K562 (cell line): ENCODE measurements at regions not wholly inside any gene's neighbourhood (a gene's known extent, or its start where the extent isn't known, plus 50 kb on each side); places are given as distances from the start of the nearest gene placed in this dataset.

ENCODE experiments used
- ATAC-seq: fragments of 200-7000 bp; cut with Tn5 transposase; 3 replicates; pipeline ENCODE4 v1.9.1; 2020; ENCODE audit warnings: moderate library complexity
- BruUV-seq: library from RNA; stranded (reverse); fragments of 400-500 nt; replicated peaks from 2 replicates; lab custom pipeline; 2021; lab: Mats Ljungman, UMichigan
- CTCF ChIA-PET: fragments of 300-600 bp; formaldehyde crosslinking; extraction: SDS; loops from one replicate; lab custom pipeline; 2021; ENCODE audit warnings: low intra/inter-chr PET ratio; lab: Yijun Ruan, JAX
- POLR2A ChIA-PET: fragments of 300-600, 350-650 bp; sonication (Branson Sonifier 250); formaldehyde crosslinking; extraction: SDS; loops from one replicate; lab custom pipeline; 2021; ENCODE audit warnings: antibody characterized with exemption, inconsistent platforms; lab: Yijun Ruan, JAX
- DNase-seq, 4 experiments: peaks; one replicate each; pipeline versions ENCODE4 v3.0.0 to v3.0.0-alpha.2; 2011 to 2018; ENCODE audit warnings: low spot score in 3 of 4, mixed read lengths in 3 of 4; ENCODE audit errors: extremely low read depth in 1 of 4
- FAIRE-seq: peaks from 2 replicates; lab custom pipeline; 2011; peaks lifted over from hg19 to GRCh38; lab: Jason Lieb, UNC
- H2AFZ ChIP-seq: 2 replicates; pipeline ENCODE4 v1.6.0; 2011; ENCODE audit warnings: low read depth, low read length, control low read depth, inconsistent platforms
- H3K27ac ChIP-seq: fragments of 200-600 bp; 3 replicates; pipeline ENCODE4 v1.8.0; 2011; ENCODE audit warnings: low read depth, mild to moderate bottlenecking, control low read depth, inconsistent platforms, low read length, moderate library complexity, mixed read lengths; ENCODE audit errors: extremely low read depth
- H3K27me3 ChIP-seq, 2 experiments: fragments of 300-600 bp in 1 of 2; 2 replicates in 1 of 2; 3 replicates in 1 of 2; pipeline versions ENCODE4 v1.6.0 to v1.8.0; 2011; ENCODE audit warnings: inconsistent platforms in 2 of 2, low read length in 2 of 2, mild to moderate bottlenecking in 1 of 2, mixed read lengths in 1 of 2, moderate library complexity in 1 of 2; ENCODE audit not compliant: control insufficient read depth in 2 of 2, insufficient read depth in 2 of 2
- H3K36me3 ChIP-seq: fragments of 300-600 bp; 3 replicates; pipeline ENCODE4 v1.8.0; 2011; ENCODE audit warnings: mild to moderate bottlenecking, low read length, inconsistent platforms; ENCODE audit not compliant: control insufficient read depth, insufficient read depth
- H3K4me1 ChIP-seq, 2 experiments: fragments of 200-600 bp in 1 of 2; replicated peaks in 1 of 2; 2 replicates in 1 of 2; 3 replicates in 1 of 2; pipeline versions ENCODE4 v1.5.1 to v1.8.0; 2011; ENCODE audit warnings: inconsistent platforms in 2 of 2, low read length in 2 of 2, mild to moderate bottlenecking in 1 of 2, mixed read lengths in 1 of 2, moderate library complexity in 1 of 2; ENCODE audit not compliant: control insufficient read depth in 2 of 2, insufficient read depth in 2 of 2
- H3K4me2 ChIP-seq: 2 replicates; pipeline ENCODE4 v1.6.1; 2011; ENCODE audit warnings: low read length, control low read depth, inconsistent platforms, mixed read lengths; ENCODE audit not compliant: insufficient read depth
- H3K4me3 ChIP-seq: fragments of 200-600 bp; sonication (generic), shearing (Covaris generic); 2 replicates; pipeline ENCODE4 v1.5.1; 2016; ENCODE audit warnings: control low read depth, inconsistent platforms
- H3K79me2 ChIP-seq: fragments of 200-600 bp; 3 replicates; pipeline ENCODE4 v1.8.0; 2011; ENCODE audit warnings: low read length, inconsistent platforms; ENCODE audit not compliant: control insufficient read depth, insufficient read depth
- H3K9ac ChIP-seq, 2 experiments: 2 replicates each; pipeline versions ENCODE4 v1.6.0 to v1.6.1; 2011; ENCODE audit warnings: low read depth in 2 of 2, low read length in 2 of 2, control low read depth in 1 of 2, inconsistent platforms in 1 of 2, mild to moderate bottlenecking in 1 of 2, mixed read lengths in 1 of 2; ENCODE audit not compliant: insufficient read depth in 1 of 2
- H3K9me1 ChIP-seq: one replicate; pipeline ENCODE4 v1.6.0; 2011; ENCODE audit warnings: inconsistent platforms, mild to moderate bottlenecking, low read length, moderate library complexity; ENCODE audit not compliant: control insufficient read depth, insufficient read depth
- H3K9me3 ChIP-seq: replicated peaks from 2 replicates; pipeline ENCODE4 v1.5.1; 2011; ENCODE audit warnings: low read depth, low read length, inconsistent platforms; ENCODE audit not compliant: control insufficient read depth, insufficient read depth
- H4K20me1 ChIP-seq: replicated peaks from 2 replicates; pipeline ENCODE4 v1.6.1; 2011; ENCODE audit warnings: low read length, inconsistent platforms, mixed read lengths; ENCODE audit not compliant: control insufficient read depth, insufficient read depth
- CHD4 ChIP-seq: fragments of 200-600 bp; sonication (generic); IDR thresholded peaks from 3 replicates; pipeline ENCODE4 v1.6.1; 2012; ENCODE audit warnings: low read depth, mild to moderate bottlenecking, mixed read lengths, low read length, inconsistent platforms; ENCODE audit not compliant: insufficient read depth, insufficient replicate concordance, poor library complexity, severe bottlenecking
- GATAD2A ChIP-seq: fragments of 450-650 bp; IDR thresholded peaks from 2 replicates; pipeline ENCODE4 v1.6.1; 2017
- KDM1A ChIP-seq, 2 experiments: fragments of 450-650 bp; IDR thresholded peaks; 2 replicates each; pipeline ENCODE4 v1.6.1; 2016; ENCODE audit warnings: mild to moderate bottlenecking in 2 of 2
- NR2F6 ChIP-seq: fragments of 450-650 bp; formaldehyde crosslinking; IDR thresholded peaks from 2 replicates; pipeline ENCODE4 v1.4.0; 2020; ENCODE audit warnings: mild to moderate bottlenecking
- RBM39 ChIP-seq: fragments of 200-400 bp; formaldehyde crosslinking; optimal IDR thresholded peaks from 2 replicates; pipeline ENCODE3; 2018; ENCODE audit warnings: low read depth, low read length
- THRAP3 ChIP-seq: fragments of 450-650 bp; IDR thresholded peaks from 2 replicates; pipeline ENCODE4 v1.6.1; 2016; ENCODE audit warnings: mild to moderate bottlenecking, inconsistent platforms, borderline replicate concordance
- ZNF75A ChIP-seq: fragments of 450-650 bp; formaldehyde crosslinking; IDR thresholded peaks from 2 replicates; pipeline ENCODE4 v1.4.0; 2020; ENCODE audit warnings: mild to moderate bottlenecking
- WGBS: fragments of 100-300 bp; shearing (Covaris generic); methylation state at CpG from one replicate; pipeline ENCODE4 v1.1.6; 2016; ENCODE audit warnings: low coverage, mixed read lengths; ENCODE audit not compliant: insufficient coverage; ENCODE audit errors: missing lambda C conversion rate; 5-methylcytosine and 5-hydroxymethylcytosine counted together
- in situ Hi-C: fragments of 300-500 bp; cut with MboI; formaldehyde crosslinking; loops from 4 replicates; pipeline ENCODE4 v1.15.0; 2018; ENCODE audit warnings: inconsistent platforms, mixed read lengths
- intact Hi-C: fragments of 100-400 bp; cut with micrococcal nuclease; formaldehyde crosslinking; loops from 2 replicates; pipeline ENCODE4 v1.14.2; 2022
- TF ChIP-seq, protein P1 (sequence below): fragments of 250-450 bp; sonication (Bioruptor Pico); IDR thresholded peaks from 2 replicates; pipeline ENCODE4 v1.5.0; 2021; ENCODE audit warnings: mild to moderate bottlenecking, moderate library complexity
- TF ChIP-seq, protein P2 (sequence below): fragments of 200-800 bp; sonication (Bioruptor generic); IDR thresholded peaks from 2 replicates; pipeline ENCODE4 v1.6.1; 2016; ENCODE audit warnings: missing genetic modification characterization, missing compliant biosample characterization

DNA sequence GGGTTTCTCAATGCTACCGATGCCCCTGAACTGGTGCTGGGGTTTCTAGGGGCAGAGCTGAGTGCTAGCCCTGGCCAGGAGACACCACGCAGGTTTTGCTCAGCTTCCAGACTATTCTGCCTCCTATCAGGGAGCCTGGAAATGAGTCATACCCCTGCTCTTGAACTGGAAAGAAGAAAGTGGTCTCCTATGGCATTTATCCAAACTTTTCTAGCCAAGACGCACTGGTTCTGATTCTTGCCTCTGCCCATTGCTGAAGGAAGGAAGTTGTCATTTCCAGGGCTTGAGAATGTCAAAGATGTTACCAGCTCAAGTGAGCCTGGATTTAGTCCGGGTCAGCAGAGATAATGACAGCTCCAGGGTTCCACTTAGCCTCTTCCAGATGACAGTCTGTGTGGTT lies 561.9 kb downstream of the CDK5RAP2 start:
- intact Hi-C loops, result no loop called here
- BruUV-seq, result no TSS peak
- Histone ChIP-seq H4K20me1 (no peaks in the 10 kb centered on the region), H3K4me1 (no peaks in the 10 kb centered on the region), H3K36me3 (no peaks in the 10 kb centered on the region), H3K9me3 (no peaks in the 10 kb centered on the region), H3K4me3 (no peak overlapping the region)
- POLR2A ChIA-PET, result interaction anchor here (1.0 kb wide), 1 partner anchor 12 kb away, joined by 4 read pairs; no protein-coding TSS in a partner anchor
- TF ChIP-seq RBM39 (no peak), KDM1A (IDR thresholded peaks at IDR 0.05) (no peak), NR2F6 (CRISPR knock-in tag) (no peak), ZNF75A (CRISPR knock-in tag) (no peak), CHD4 (no peak), GATAD2A (no peak), THRAP3 (no peak)
- TF ChIP-seq, protein P1, sequence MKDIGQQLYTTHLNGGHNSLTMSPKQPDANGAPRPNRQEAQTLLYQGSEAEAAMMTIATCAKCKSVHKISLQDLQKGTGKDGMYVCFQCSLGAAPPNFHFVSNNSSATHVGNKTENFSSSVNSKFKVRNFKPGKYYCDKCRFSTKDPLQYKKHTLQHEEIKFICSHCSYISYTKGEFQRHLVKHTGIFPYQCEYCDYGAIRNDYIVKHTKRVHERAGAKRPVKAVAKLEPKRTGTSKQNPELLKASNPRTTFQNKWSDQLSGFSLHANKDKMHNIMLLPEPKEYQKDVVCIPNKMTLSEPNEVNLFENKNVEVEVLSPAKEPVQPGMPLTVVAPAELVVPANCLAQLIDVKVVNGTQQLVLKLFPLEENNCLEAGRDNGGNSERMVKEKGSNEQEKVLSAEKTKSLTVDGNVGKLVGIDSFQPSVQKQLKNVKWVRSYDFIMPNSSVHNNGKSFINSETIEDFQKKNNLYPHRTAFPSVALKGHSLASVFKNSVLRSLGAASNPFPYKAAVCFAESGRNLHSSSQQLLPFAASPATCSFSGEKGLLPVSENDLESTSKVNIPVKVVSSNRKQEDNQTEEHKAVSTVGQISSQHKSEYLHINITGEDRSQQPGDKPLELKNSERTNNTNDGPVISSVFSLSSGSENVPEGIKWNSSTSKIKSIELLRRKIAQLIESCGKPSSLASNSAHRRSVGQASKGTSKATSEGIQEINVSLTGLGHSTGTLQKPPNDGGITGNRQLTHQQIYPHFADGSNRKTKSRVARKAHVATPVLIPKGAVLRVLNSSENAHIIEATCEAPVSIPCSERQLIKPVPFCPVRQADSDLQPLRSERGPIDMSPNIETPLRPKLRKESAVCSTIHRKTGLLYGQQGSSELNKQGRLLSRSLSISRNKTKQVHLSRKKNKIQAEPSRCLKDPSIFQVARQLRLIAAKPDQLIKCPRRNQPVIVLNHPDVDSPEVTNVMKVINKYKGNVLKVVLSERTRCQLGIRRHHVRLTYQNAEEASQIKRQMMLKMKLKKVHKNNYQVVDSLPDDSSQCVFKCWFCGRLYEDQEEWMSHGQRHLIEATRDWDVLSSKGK (CRISPR knock-in tag), result no peak
- TF ChIP-seq, protein P2, sequence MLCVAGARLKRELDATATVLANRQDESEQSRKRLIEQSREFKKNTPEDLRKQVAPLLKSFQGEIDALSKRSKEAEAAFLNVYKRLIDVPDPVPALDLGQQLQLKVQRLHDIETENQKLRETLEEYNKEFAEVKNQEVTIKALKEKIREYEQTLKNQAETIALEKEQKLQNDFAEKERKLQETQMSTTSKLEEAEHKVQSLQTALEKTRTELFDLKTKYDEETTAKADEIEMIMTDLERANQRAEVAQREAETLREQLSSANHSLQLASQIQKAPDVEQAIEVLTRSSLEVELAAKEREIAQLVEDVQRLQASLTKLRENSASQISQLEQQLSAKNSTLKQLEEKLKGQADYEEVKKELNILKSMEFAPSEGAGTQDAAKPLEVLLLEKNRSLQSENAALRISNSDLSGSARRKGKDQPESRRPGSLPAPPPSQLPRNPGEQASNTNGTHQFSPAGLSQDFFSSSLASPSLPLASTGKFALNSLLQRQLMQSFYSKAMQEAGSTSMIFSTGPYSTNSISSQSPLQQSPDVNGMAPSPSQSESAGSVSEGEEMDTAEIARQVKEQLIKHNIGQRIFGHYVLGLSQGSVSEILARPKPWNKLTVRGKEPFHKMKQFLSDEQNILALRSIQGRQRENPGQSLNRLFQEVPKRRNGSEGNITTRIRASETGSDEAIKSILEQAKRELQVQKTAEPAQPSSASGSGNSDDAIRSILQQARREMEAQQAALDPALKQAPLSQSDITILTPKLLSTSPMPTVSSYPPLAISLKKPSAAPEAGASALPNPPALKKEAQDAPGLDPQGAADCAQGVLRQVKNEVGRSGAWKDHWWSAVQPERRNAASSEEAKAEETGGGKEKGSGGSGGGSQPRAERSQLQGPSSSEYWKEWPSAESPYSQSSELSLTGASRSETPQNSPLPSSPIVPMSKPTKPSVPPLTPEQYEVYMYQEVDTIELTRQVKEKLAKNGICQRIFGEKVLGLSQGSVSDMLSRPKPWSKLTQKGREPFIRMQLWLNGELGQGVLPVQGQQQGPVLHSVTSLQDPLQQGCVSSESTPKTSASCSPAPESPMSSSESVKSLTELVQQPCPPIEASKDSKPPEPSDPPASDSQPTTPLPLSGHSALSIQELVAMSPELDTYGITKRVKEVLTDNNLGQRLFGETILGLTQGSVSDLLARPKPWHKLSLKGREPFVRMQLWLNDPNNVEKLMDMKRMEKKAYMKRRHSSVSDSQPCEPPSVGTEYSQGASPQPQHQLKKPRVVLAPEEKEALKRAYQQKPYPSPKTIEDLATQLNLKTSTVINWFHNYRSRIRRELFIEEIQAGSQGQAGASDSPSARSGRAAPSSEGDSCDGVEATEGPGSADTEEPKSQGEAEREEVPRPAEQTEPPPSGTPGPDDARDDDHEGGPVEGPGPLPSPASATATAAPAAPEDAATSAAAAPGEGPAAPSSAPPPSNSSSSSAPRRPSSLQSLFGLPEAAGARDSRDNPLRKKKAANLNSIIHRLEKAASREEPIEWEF (CRISPR knock-in tag), result no peak
- TF ChIP-seq, all 486 proteins: peak for 0
- H3K27ac ChIP-seq, result no peak overlapping the region
- CTCF ChIA-PET, result no interaction called here
- FAIRE-seq, result no peak
- no peak overlapping the region for H3K9ac ChIP-seq
- H3K79me2 ChIP-seq, result no peaks in the 10 kb centered on the region
- 0% methylated on average over 4 of the region's 4 CpGs for WGBS
- DNase-seq, result no peak
- H3K4me2 ChIP-seq, result no peak overlapping the region
- no peak overlapping the region for H2AFZ ChIP-seq
- in situ Hi-C loops, result no loop called here
- ATAC-seq, result no peak
- no peaks in the 10 kb centered on the region for H3K27me3 ChIP-seq
- H3K9me1 ChIP-seq, result no peaks in the 10 kb centered on the region
